Common myeloid progenitor, CD34-positive (primary cell): ENCODE measurements at regions not wholly inside any gene's neighbourhood (a gene's known extent, or its start where the extent isn't known, plus 50 kb on each side); places are given as distances from the start of the nearest gene placed in this dataset.

Experiments used
- CTCF ChIA-PET: fragments of 350-600 bp; sonication (Branson Sonifier 250); formaldehyde crosslinking; loops from one replicate; lab custom pipeline; 2021; ENCODE audit warnings: antibody characterized with exemption; lab: Charles Lee
- POLR2A ChIA-PET: fragments of 350-600 bp; sonication (Branson Sonifier 250); formaldehyde crosslinking; loops from one replicate; lab custom pipeline; 2021; ENCODE audit warnings: antibody characterized with exemption; lab: Charles Lee
- DNase-seq, 3 donors: peaks; one replicate each; pipeline versions ENCODE4 v3.0.0 to v3.0.0-alpha.2; 2013
- H3K27ac ChIP-seq, 2 experiments: 1 replicate in 1 of 2; 2 replicates in 1 of 2; pipeline ENCODE4 v1.7.0; 2013; ENCODE audit warnings: inconsistent platforms in 2 of 2, low read length in 2 of 2, mild to moderate bottlenecking in 2 of 2, low read depth in 1 of 2, moderate library complexity in 1 of 2; ENCODE audit not compliant: severe bottlenecking in 2 of 2, insufficient read depth in 1 of 2, poor library complexity in 1 of 2
- H3K27me3 ChIP-seq, 5 experiments: replicated peaks in 2 of 5; 1 replicate in 3 of 5; 2 replicates in 2 of 5; pipeline versions ENCODE4 v1.6.1 to v1.7.0; 2013; ENCODE audit warnings: low read length in 4 of 5, mild to moderate bottlenecking in 2 of 5, moderate library complexity in 2 of 5, inconsistent platforms in 1 of 5; ENCODE audit not compliant: insufficient read depth in 5 of 5, control insufficient read depth in 4 of 5
- H3K36me3 ChIP-seq, 4 experiments: 1 replicate in 2 of 4; 2 replicates in 2 of 4; pipeline versions ENCODE4 v1.6.1 to v1.7.0; 2013; ENCODE audit warnings: low read length in 3 of 4, control low read depth in 1 of 4, mild to moderate bottlenecking in 1 of 4; ENCODE audit not compliant: control insufficient read depth in 4 of 4, insufficient read depth in 4 of 4
- H3K4me1 ChIP-seq, 4 experiments: 1 replicate in 3 of 4; 2 replicates in 1 of 4; pipeline versions ENCODE4 v1.6.1 to v1.7.1; 2013; ENCODE audit warnings: low read length in 3 of 4, mild to moderate bottlenecking in 3 of 4, control low read depth in 1 of 4, inconsistent platforms in 1 of 4, moderate library complexity in 1 of 4; ENCODE audit not compliant: control insufficient read depth in 4 of 4, insufficient read depth in 4 of 4; ENCODE audit errors: control extremely low read depth in 1 of 4
- H3K4me3 ChIP-seq, 7 experiments: 1 replicate in 4 of 7; 2 replicates in 3 of 7; pipeline versions ENCODE4 v1.5.1 to v1.7.0; 2013; ENCODE audit warnings: mild to moderate bottlenecking in 7 of 7, low read length in 6 of 7, moderate library complexity in 6 of 7, inconsistent platforms in 2 of 7, low read depth in 2 of 7, control low read depth in 1 of 7; ENCODE audit not compliant: insufficient read depth in 4 of 7, control insufficient read depth in 1 of 7; ENCODE audit errors: extremely low read depth in 1 of 7
- H3K9me3 ChIP-seq, 5 experiments: 1 replicate in 4 of 5; 2 replicates in 1 of 5; pipeline versions ENCODE4 v1.6.1 to v1.7.1; 2013; ENCODE audit warnings: low read length in 4 of 5, mild to moderate bottlenecking in 2 of 5, inconsistent platforms in 1 of 5, low read depth in 1 of 5, moderate library complexity in 1 of 5; ENCODE audit not compliant: control insufficient read depth in 4 of 5, insufficient read depth in 2 of 5; ENCODE audit errors: control extremely low read depth in 1 of 5
- WGBS: methylation state at CpG from one replicate; pipeline ENCODE4 v1.1.5; 2013; ENCODE audit not compliant: insufficient coverage; 5-methylcytosine and 5-hydroxymethylcytosine counted together

DNA sequence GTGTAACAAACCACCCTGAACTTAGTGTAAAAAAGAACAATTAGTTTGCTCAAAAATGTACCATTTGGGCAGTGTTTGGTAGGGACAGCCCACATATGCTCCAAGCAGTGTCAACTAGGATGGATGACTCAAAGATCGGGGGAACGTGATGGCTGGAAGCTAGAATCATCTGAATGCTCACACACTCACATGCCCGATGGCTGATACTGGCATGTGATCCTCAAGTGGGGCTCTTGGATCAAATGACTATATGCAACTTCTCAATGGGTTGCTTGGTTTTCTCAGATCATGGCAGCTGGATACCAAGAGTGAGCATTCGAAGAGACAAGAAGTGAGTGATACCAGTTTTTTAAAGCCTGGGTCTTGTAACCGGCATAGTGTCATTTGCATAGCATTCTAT lies 335.9 kb upstream of the KCNMB2 start:
- H3K9me3 ChIP-seq = no peaks in the 10 kb centered on the region
- H3K27me3 ChIP-seq = no peaks in the 10 kb centered on the region
- ChIA-PET POLR2A (no interaction called here), CTCF (interaction anchor here (1.4 kb wide), 1 partner anchor 29 kb away, joined by 5 read pairs; no protein-coding TSS in a partner anchor)
- no peak overlapping the region for H3K27ac ChIP-seq
- no peak for DNase-seq
- 100% methylated on average over 3 of the region's 5 CpGs for WGBS
- peaks cover 0 to 18% (median 7%) of the 10 kb centered on the region in 4 experiments for H3K4me1 ChIP-seq
- no peak overlapping the region for H3K4me3 ChIP-seq
- no peaks in the 10 kb centered on the region for H3K36me3 ChIP-seq

DNA sequence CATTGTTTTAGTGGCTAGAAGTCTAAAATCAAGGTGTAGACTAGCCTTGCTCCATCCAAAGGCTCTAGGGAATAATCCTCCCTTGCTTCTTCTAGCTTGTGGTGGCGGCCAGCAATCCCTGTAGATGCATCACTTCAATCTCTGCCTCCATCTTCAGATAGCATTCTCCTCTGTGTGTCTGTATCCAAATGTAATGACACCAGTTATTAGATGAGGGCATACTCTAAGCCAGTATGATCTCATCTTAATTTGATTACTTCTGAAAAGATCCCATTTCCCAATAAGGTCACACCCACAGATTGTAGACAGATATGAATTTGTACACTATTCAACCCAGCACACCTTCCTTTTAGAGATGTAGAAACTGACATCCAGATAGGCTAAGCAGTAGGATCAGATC lies 334.5 kb upstream of the KCNMB2 start:
- no peaks in the 10 kb centered on the region for H3K27me3 ChIP-seq
- no peak for DNase-seq
- WGBS = 100% methylated on average over 1 of the region's 1 CpG
- ChIA-PET POLR2A (no interaction called here), CTCF (interaction anchor here (1.4 kb wide), 1 partner anchor 31 kb away, joined by 5 read pairs; no protein-coding TSS in a partner anchor)
- no peak overlapping the region for H3K27ac ChIP-seq
- H3K36me3 ChIP-seq = no peaks in the 10 kb centered on the region
- H3K4me3 ChIP-seq = no peak overlapping the region
- no peaks in the 10 kb centered on the region for H3K9me3 ChIP-seq
- peaks cover 0 to 18% (median 7%) of the 10 kb centered on the region in 4 experiments for H3K4me1 ChIP-seq

DNA sequence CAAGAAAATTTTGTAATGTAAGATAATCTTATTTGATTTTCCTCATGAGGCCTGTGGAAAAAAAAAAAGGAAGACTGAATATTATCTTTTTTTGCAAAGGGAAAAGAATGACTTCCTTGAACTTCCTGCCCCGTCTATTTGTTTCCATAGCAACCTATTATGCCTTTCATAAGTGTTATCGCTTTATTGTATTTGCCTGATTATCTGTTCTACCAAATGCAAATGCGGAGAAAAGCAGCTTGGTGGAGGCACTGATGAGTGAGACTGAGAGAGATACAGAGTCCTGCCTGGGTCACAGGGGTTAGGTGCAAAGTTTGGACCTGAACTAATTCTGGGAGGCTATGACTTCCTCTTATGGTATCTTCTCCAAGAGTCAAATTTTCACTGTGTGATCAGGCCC lies 334.0 kb upstream of the KCNMB2 start:
- Histone ChIP-seq H3K27ac (no peak overlapping the region), H3K36me3 (no peaks in the 10 kb centered on the region), H3K4me3 (no peak overlapping the region), H3K4me1 (peaks cover 0 to 18% (median 7%) of the 10 kb centered on the region in 4 experiments), H3K9me3 (no peaks in the 10 kb centered on the region), H3K27me3 (no peaks in the 10 kb centered on the region)
- peak; percentile 21 to 36 (median 23) for DNase-seq
- ChIA-PET POLR2A (no interaction called here), CTCF (no interaction called here)
- WGBS = 0% methylated on average over 1 of the region's 3 CpGs

DNA sequence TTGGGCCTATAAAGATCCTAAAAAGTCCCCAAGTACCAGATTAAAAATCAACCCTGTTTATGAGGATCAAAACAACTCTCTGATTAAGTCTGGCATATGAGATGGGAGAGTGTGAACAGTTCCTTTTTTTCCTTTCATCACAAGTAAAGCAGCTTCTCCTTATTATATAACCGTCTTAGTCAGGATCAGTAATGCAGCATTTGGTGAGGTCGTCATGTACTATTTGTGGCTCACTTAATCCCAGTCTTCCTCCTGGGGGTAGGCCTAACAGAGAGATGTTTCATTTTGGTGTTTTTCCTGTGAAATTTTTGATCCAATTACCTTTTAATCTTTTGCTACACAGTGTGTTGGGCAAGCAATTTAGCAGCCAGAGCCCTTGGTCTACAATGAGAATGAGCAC lies 333.1 kb upstream of the KCNMB2 start:
- no peak overlapping the region for H3K4me3 ChIP-seq
- H3K36me3 ChIP-seq = no peaks in the 10 kb centered on the region
- H3K9me3 ChIP-seq = no peaks in the 10 kb centered on the region
- no peak overlapping the region for H3K27ac ChIP-seq
- WGBS = no CpG with 5 or more reads among the region's 2 CpGs
- CTCF ChIA-PET = no interaction called here
- DNase-seq = peak; percentile 6 to 33 (median 32)
- no peaks in the 10 kb centered on the region for H3K27me3 ChIP-seq
- POLR2A ChIA-PET = no interaction called here
- peaks cover 0 to 18% (median 7%) of the 10 kb centered on the region in 4 experiments for H3K4me1 ChIP-seq

DNA sequence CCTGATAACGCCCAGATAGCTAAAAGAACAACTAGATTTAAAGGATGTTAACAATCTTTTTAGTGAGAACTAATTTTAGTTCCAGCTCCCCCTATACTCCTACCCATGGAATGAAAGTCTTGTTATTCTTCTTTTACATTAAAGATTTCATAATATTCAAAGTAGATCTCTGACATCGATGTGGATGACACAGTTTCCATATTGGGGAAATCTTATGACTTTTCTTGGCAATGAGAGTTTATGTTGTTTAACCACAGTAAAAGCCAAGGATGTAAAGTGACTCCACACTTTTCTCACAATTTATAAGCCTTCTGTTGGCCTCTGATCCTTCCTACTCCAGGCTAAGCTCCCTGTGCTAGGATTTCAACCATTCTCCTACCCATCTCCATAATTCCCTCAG lies 332.6 kb upstream of the KCNMB2 start:
- peaks cover 0 to 18% (median 7%) of the 10 kb centered on the region in 4 experiments for H3K4me1 ChIP-seq
- no peaks in the 10 kb centered on the region for H3K27me3 ChIP-seq
- H3K4me3 ChIP-seq = no peak overlapping the region
- ChIA-PET POLR2A (no interaction called here), CTCF (no interaction called here)
- no peak overlapping the region for H3K27ac ChIP-seq
- WGBS = no CpG with 5 or more reads among the region's 2 CpGs
- no peaks in the 10 kb centered on the region for H3K36me3 ChIP-seq
- no peak for DNase-seq
- no peaks in the 10 kb centered on the region for H3K9me3 ChIP-seq

DNA sequence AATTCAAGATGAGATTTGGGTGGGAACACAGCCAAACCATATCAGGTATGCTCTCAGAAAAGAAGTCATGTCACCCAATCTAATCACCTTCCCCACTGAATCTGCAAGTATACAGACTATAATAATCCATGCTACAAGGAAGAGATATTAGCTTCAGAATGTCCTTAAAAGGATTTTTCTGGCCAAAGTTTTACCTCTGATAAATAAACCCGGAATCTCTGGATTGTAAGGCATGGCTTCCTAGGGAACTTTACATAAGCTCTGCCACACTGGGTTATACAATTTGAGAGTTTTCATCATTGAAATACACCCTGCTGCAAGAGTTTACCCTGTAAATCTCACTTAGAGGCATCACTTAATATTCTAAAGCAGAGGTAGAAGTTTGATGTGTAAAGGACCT lies 330.5 kb upstream of the KCNMB2 start:
- Histone ChIP-seq H3K36me3 (no peaks in the 10 kb centered on the region), H3K4me1 (peaks cover 0 to 18% (median 7%) of the 10 kb centered on the region in 4 experiments), H3K27ac (no peak overlapping the region), H3K27me3 (no peaks in the 10 kb centered on the region), H3K9me3 (no peaks in the 10 kb centered on the region), H3K4me3 (no peak overlapping the region)
- DNase-seq = no peak
- ChIA-PET POLR2A (no interaction called here), CTCF (no interaction called here)
- WGBS = 100% methylated on average over 1 of the region's 1 CpG

DNA sequence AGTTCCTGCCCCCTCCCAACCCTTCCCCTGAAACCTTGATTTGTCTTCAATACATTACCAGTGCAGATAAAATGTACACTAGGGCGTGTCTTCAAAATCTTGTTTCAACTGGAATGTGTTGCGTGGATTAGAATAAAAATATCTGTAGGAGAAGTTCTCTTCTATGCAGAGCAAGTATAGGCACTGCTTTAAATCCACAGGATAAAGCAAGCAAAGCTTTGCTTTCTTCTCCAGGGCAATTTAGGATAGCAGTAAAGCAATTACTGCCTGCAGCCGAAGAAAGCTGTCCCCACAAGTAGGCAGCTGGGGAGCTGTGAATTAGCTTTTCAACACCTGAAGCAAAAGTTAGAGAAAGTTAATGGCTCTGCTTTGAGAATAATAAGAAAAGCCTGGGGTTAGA lies 329.7 kb upstream of the KCNMB2 start:
- Histone ChIP-seq H3K27ac (no peak overlapping the region), H3K4me3 (no peak overlapping the region), H3K27me3 (no peaks in the 10 kb centered on the region), H3K9me3 (no peaks in the 10 kb centered on the region), H3K36me3 (no peaks in the 10 kb centered on the region), H3K4me1 (peaks cover 0 to 15% (median 6%) of the 10 kb centered on the region in 4 experiments)
- ChIA-PET POLR2A (no interaction called here), CTCF (no interaction called here)
- WGBS = 100% methylated on average over 2 of the region's 3 CpGs
- DNase-seq = no peak
